ENCODE measurements at regions not wholly inside any gene's neighbourhood (a gene's known extent, or its start where the extent isn't known, plus 50 kb on each side); places are given as distances from the start of the nearest gene placed in this dataset.

DNA sequence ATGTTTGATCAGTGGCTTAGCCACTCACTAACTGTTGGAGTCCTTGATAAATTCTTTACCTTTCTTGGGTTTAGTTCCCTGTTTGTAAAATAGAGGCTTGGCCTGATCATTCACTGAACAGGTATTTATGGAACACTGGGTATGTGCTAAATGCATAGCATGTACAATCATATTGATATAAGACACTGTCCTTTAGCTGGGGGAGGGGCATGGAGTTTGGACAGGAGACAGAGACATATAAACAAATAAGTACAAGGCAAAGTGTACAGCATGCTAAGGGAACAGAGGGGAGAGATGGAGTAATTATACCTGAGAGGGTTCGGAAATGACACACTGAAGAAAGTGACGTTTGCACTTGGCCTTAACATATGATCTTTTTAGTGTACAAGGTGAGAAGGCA lies 124.3 kb upstream of the CACNA1E start:
- TF ChIP-seq ZNF143 (CRISPR knock-in tag; IDR thresholded peaks at IDR 0.05) (no peak), ZNF550 (CRISPR knock-in tag; IDR thresholded peaks at IDR 0.05; ENCODE audit: borderline replicate concordance) (no peak), NPAS2 (CRISPR knock-in tag; IDR thresholded peaks at IDR 0.05; ENCODE audit: borderline replicate concordance) (no peak), ZNF761 (CRISPR knock-in tag; conservative IDR thresholded peaks at IDR 0.05) (no peak), CCDC6 (CRISPR knock-in tag; IDR thresholded peaks at IDR 0.05) (no peak), RORA (CRISPR knock-in tag; IDR thresholded peaks at IDR 0.05) (no peak), ZFP82 (CRISPR knock-in tag; IDR thresholded peaks at IDR 0.05; ENCODE audit: borderline replicate concordance) (no peak), TOPORS (CRISPR knock-in tag; IDR thresholded peaks at IDR 0.05) (no peak), ZNF484 (CRISPR knock-in tag; IDR thresholded peaks at IDR 0.05; ENCODE audit: borderline replicate concordance, low read depth) (no peak), FOXK1 (CRISPR knock-in tag; IDR thresholded peaks at IDR 0.05; ENCODE audit: borderline replicate concordance, low read depth) (no peak), ZBTB37 (CRISPR knock-in tag; IDR thresholded peaks at IDR 0.05) (no peak), SP4 (CRISPR knock-in tag; IDR thresholded peaks at IDR 0.05) (no peak), ZNF510 (CRISPR knock-in tag; IDR thresholded peaks at IDR 0.05; ENCODE audit: low read depth) (no peak), ZNF556 (CRISPR knock-in tag; IDR thresholded peaks at IDR 0.05; ENCODE audit: borderline replicate concordance) (no peak)
- Histone ChIP-seq H4K20me1 (ENCODE audit: insufficient read depth, low read length) (no peaks in the 10 kb centered on the region), H3K36me3 (replicated peaks in 1 of 2; ENCODE audit: control insufficient read depth in 1 of 2, insufficient read depth in 2 of 2, low read length in 2 of 2) (no peaks in the 10 kb centered on the region), H3K4me3 (replicated peaks in 1 of 3; ENCODE audit: insufficient read depth in 1 of 3, low read depth in 2 of 3, low read length in 3 of 3) (no peak overlapping the region), H3K27me3 (ENCODE audit: control insufficient read depth in 1 of 2, insufficient read depth in 2 of 2, low read length in 2 of 2) (peaks cover 1 to 21% of the 10 kb centered on the region in 2 experiments; a peak in 2 of 5 replicates), H3K27ac (ENCODE audit: extremely low read length, insufficient read depth, low read length) (no peak overlapping the region), H2AFZ (ENCODE audit: low read length) (no peak overlapping the region), H3K4me2 (ENCODE audit: low read depth, low read length) (no peak overlapping the region), H3K4me1 (ENCODE audit: insufficient read depth, low read length) (no peaks in the 10 kb centered on the region), H3K9me3 (ENCODE audit: low read length) (no peaks in the 10 kb centered on the region), H3K79me2 (ENCODE audit: insufficient read depth, low read length) (no peaks in the 10 kb centered on the region), H3K9ac (ENCODE audit: insufficient read depth, low read depth, low read length) (no peak overlapping the region)
- FAIRE-seq (no peak), DNase-seq (ENCODE audit: low spot score) (no peak), ATAC-seq (no peak)
- ChIA-PET POLR2A (no interaction called here), CTCF (ENCODE audit: low intra/inter-chr PET ratio, low total read pairs) (no interaction called here)
- BruUV-seq (replicated peaks), result no TSS peak
- 0% methylated on average over 2 of the region's 2 CpGs for WGBS (ENCODE audit: low lambda C conversion rate)
- intact Hi-C loops (cut with micrococcal nuclease; ENCODE audit: unreplicated experiment) (no loop called here), in situ Hi-C loops (cut with HindIII; ENCODE audit: extremely low pct_ligation_motif_present, low pct_unique_long_range_greater_than_20kb) (no loop called here)
